ENCODE measurements at regions not wholly inside any gene's neighbourhood (a gene's known extent, or its start where the extent isn't known, plus 50 kb on each side); places are given as distances from the start of the nearest gene placed in this dataset.
"Not testable (repeated sequence)": the region's sequence is repeated elsewhere in the genome, so short reads cannot be mapped to it uniquely, and the experiment has no call there.

GRCh38 chr7:24629958-24630357 lies 56.7 kb downstream of the PALS2 start:
- not testable (repeated sequence) for DNase-seq (ENCODE audit: low read depth)

DNA sequence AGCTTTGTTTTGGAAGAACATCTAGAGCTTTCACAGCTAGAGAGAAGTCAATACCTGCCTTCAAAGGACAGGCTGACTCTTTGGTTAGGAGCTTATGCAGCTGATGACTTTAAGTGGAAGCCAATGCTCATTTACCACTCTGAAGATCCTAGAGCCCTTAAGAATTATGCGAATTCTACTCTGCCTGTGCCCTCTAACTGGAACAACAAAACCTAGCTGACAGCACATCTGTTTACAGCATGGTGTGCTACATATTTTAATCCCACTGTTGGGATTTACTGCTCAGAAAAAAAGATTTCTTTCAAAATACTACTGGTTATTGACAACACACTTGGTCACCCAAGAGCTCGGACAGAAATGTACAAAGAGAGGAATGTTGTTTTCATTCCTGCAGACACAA lies 57.3 kb downstream of the PALS2 start:
- peak; percentile 22 for DNase-seq (ENCODE audit: low read depth)

DNA sequence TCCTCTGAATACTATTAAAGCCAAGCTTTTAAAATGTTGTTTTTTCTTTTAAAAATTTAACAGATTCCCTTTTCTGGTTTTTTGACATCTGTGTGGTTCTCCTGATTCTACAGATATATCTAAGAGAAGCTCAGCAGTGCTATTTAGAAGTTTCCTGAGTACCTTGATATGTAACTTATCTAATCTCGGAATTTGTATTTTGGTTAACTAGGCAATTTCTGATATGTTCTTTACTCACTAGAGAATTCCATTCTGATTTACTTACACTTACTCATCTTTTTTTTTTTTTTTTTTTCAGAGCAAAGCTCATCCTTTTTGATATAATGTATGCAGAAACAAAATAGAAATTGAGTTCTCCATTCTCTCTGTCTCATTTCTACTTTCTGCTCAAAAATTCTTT lies 63.8 kb downstream of the PALS2 start:
- DNase-seq (ENCODE audit: low read depth), result no peak

DNA sequence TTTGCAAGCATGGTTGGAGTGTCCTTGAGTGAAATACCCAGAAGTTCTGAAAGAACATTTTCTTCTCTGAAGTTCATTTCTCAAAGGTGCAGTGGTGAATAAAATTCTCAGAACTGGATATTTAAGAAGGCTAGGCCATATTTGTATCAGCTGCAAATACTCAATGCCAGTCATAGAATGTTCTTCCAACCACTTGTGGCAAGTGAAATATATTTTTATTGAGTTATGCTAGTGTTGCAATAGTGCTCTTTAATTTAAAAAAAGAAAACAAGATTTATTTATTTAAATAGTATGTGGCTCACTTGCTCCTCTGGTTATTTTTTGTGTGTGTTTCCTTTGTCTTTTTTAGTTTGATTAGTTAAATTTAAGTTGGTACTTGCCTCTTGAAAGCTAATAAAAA lies 64.5 kb downstream of the PALS2 start:
- no peak for DNase-seq (ENCODE audit: low read depth)

- not testable (repeated sequence) for DNase-seq (ENCODE audit: low read depth)
These were observed 71.3 kb downstream of the PALS2 start for GRCh38 chr7:24644567-24644966.

All from GM04503 (cell line).